OCI-LY1 (cell line): ENCODE measurements at regions not wholly inside any gene's neighbourhood (a gene's known extent, or its start where the extent isn't known, plus 50 kb on each side); places are given as distances from the start of the nearest gene placed in this dataset.

Experiments
- H2AFZ ChIP-seq: fragments of 200-600 bp; sonication (generic), shearing (Covaris generic); 2 replicates; pipeline ENCODE4 v1.6.0; 2014; ENCODE audit warnings: antibody characterized with exemption, mild to moderate bottlenecking, low read length
- H3F3A ChIP-seq: fragments of 200-600 bp; sonication (generic), shearing (Covaris generic); 2 replicates; pipeline ENCODE4 v1.6.0; 2014; ENCODE audit warnings: mild to moderate bottlenecking, antibody characterized with exemption, low read length, moderate library complexity; ENCODE audit not compliant: insufficient read depth
- H3K27ac ChIP-seq: fragments of 200-600 bp; sonication (generic); 2 replicates; pipeline ENCODE4 v1.5.1; 2014; ENCODE audit warnings: low read length, mixed run types, mild to moderate bottlenecking, low read depth; ENCODE audit not compliant: poor library complexity, severe bottlenecking
- H3K27me3 ChIP-seq: fragments of 200-600 bp; sonication (generic); 2 replicates; pipeline ENCODE4 v1.6.0; 2014; ENCODE audit warnings: antibody characterized with exemption, mild to moderate bottlenecking, low read length, moderate library complexity; ENCODE audit not compliant: insufficient read depth
- H3K36me3 ChIP-seq: fragments of 200-600 bp; sonication (generic); 2 replicates; pipeline ENCODE4 v1.6.1; 2014; ENCODE audit warnings: mild to moderate bottlenecking, antibody characterized with exemption, low read length, moderate library complexity, mixed read lengths; ENCODE audit not compliant: insufficient read depth
- H3K4me1 ChIP-seq: fragments of 200-600 bp; sonication (generic); 2 replicates; pipeline ENCODE4 v1.5.1; 2014; ENCODE audit warnings: mild to moderate bottlenecking, low read length, moderate library complexity; ENCODE audit not compliant: insufficient read depth, severe bottlenecking
- H3K4me2 ChIP-seq: fragments of 200-600 bp; sonication (generic), shearing (Covaris generic); 2 replicates; pipeline ENCODE4 v1.6.1; 2014; ENCODE audit warnings: low read length
- H3K4me3 ChIP-seq: fragments of 200-600 bp; sonication (generic); 2 replicates; pipeline ENCODE4 v1.5.1; 2014; ENCODE audit warnings: low read length, low read depth, mild to moderate bottlenecking, mixed read lengths; ENCODE audit not compliant: poor library complexity, severe bottlenecking
- H3K79me2 ChIP-seq: fragments of 200-600 bp; shearing (Covaris generic); 2 replicates; pipeline ENCODE4 v1.6.1; 2016; ENCODE audit warnings: mixed run types, low read length, mixed read lengths; ENCODE audit not compliant: insufficient read depth
- H3K9ac ChIP-seq: fragments of 200-600 bp; sonication (generic), shearing (Covaris generic); 2 replicates; pipeline ENCODE4 v1.6.1; 2014; ENCODE audit warnings: mild to moderate bottlenecking, low read length, mixed read lengths
- H3K9me2 ChIP-seq: fragments of 200-600 bp; sonication (generic), shearing (Covaris generic); 2 replicates; pipeline ENCODE4 v1.6.1; 2014; ENCODE audit warnings: low read depth, mild to moderate bottlenecking, low read length, mixed read lengths
- H3K9me3 ChIP-seq: fragments of 200-600 bp; shearing (Covaris generic); 2 replicates; pipeline ENCODE4 v1.6.1; 2014; ENCODE audit warnings: low read length, mixed read lengths
- H4K20me1 ChIP-seq: fragments of 200-600 bp; sonication (generic), shearing (Covaris generic); 2 replicates; pipeline ENCODE4 v1.6.0; 2016; ENCODE audit warnings: mild to moderate bottlenecking, low read length; ENCODE audit not compliant: insufficient read depth
- CTCF ChIP-seq: fragments of 200-600 bp; sonication (generic), shearing (Covaris generic); IDR thresholded peaks from 2 replicates; pipeline ENCODE4 v1.5.1; 2017; ENCODE audit warnings: mild to moderate bottlenecking, antibody characterized with exemption, low read length, moderate library complexity, mixed read lengths
- EZH2 ChIP-seq: fragments of 200-600 bp; sonication (generic), shearing (Covaris generic); IDR thresholded peaks from 2 replicates; pipeline ENCODE4 v1.8.0; 2017; ENCODE audit warnings: borderline replicate concordance, mixed run types, mild to moderate bottlenecking, antibody characterized with exemption, low read length, moderate library complexity, mixed read lengths

DNA sequence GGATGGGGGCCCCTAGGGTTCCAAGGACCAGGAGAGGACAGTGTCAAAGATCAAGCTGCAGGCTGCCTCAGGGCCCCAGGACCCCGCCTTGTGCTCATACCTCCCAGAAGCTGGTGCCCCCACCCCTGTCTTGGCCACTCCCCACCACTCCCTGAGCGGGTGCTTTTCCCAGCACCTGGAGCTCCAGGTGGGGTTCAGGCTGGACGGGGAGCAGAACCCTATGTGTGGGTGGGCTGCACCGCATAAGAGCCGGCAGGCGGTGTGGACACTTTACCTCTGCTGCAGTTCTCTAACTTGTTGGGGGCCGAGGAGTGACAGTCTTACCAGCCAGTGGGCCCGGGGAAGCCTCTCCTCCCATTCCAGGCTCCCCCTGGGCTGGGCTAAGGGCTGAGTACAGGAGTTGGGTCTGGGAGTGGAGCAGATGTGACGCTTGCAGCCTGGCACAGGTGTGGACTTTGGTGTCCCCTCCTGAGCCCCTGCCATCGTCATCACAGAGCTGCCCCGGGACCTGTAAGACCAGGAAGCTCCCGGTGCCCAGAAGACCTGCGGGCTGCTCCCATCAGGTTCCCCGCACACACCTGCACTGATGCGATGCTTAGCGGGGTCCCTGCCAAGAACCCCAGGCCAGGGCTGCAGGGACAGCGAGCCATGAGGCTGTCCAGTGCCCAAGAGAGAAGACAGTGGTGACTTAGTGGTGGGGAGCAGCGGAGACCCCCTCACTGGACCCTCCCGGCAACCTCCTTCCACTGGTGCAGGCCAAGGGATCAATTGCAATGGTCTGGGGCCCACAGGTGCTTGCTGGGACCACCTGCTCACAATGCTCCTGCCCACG is 674.5 kb downstream of the BRD1 start:
- Histone ChIP-seq H3K4me2 (no peak overlapping the region), H3K79me2 (no peaks in the 10 kb centered on the region), H3K9me2 (no peaks in the 10 kb centered on the region), H3K36me3 (no peaks in the 10 kb centered on the region), H3K9ac (no peak overlapping the region), H3K27ac (no peak overlapping the region), H3K4me3 (no peak overlapping the region), H3K27me3 (no peaks in the 10 kb centered on the region), H3K4me1 (no peaks in the 10 kb centered on the region), H3K9me3 (no peaks in the 10 kb centered on the region), H3F3A (no peaks in the 10 kb centered on the region), H2AFZ (no peak overlapping the region), H4K20me1 (no peaks in the 10 kb centered on the region)
- TF ChIP-seq EZH2, result no peak
- TF ChIP-seq CTCF, result no peak

DNA sequence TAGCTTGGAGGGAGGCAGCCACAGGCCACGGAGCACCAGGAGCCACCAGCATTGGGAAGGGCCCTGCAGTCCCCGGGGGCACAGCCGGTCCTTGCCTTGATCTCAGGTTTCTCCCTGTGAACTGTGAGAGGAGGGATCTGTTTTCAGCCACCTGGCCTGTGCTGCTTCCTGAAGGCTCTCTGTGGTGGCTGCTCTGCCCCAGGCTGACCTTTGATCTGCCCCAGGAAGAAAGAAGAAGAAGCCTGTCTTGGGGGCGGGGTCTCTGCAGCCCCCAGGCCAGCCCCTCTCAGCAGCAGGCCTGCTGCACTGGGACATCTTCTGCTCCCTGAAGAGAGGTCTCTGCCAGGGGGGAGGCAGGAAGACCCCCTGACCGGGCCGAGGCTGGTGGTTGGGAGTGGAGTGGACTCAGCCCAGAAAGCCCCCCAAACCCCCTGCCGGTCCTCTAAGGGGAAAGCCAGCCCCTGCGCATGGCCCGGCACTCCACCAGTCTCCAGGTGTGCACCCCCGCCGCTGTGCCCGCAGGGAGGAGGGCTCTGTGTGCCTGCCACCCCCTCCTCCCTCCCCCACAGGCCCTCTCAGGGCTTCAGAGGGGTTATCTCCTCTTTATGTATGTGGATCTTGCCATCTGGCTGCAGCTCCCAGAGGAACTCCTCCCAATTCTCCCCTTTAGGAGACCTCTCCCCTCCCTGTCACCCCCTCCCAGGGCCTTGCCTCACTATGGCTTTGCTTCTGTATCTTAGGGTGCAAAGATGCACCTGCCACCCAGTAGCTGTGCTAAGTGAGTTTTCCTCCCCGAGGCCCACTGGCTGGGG is 675.3 kb downstream of the BRD1 start:
- H3K4me1 ChIP-seq, result no peaks in the 10 kb centered on the region
- no peaks in the 10 kb centered on the region for H4K20me1 ChIP-seq
- no peaks in the 10 kb centered on the region for H3K36me3 ChIP-seq
- no peak overlapping the region for H3K4me3 ChIP-seq
- H2AFZ ChIP-seq, result no peak overlapping the region
- no peak overlapping the region for H3K9ac ChIP-seq
- H3K27ac ChIP-seq, result no peak overlapping the region
- no peaks in the 10 kb centered on the region for H3F3A ChIP-seq
- no peak for TF ChIP-seq EZH2
- TF ChIP-seq CTCF, result no peak
- H3K9me3 ChIP-seq, result no peaks in the 10 kb centered on the region
- H3K4me2 ChIP-seq, result no peak overlapping the region
- no peaks in the 10 kb centered on the region for H3K79me2 ChIP-seq
- H3K27me3 ChIP-seq, result no peaks in the 10 kb centered on the region
- H3K9me2 ChIP-seq, result no peaks in the 10 kb centered on the region

DNA sequence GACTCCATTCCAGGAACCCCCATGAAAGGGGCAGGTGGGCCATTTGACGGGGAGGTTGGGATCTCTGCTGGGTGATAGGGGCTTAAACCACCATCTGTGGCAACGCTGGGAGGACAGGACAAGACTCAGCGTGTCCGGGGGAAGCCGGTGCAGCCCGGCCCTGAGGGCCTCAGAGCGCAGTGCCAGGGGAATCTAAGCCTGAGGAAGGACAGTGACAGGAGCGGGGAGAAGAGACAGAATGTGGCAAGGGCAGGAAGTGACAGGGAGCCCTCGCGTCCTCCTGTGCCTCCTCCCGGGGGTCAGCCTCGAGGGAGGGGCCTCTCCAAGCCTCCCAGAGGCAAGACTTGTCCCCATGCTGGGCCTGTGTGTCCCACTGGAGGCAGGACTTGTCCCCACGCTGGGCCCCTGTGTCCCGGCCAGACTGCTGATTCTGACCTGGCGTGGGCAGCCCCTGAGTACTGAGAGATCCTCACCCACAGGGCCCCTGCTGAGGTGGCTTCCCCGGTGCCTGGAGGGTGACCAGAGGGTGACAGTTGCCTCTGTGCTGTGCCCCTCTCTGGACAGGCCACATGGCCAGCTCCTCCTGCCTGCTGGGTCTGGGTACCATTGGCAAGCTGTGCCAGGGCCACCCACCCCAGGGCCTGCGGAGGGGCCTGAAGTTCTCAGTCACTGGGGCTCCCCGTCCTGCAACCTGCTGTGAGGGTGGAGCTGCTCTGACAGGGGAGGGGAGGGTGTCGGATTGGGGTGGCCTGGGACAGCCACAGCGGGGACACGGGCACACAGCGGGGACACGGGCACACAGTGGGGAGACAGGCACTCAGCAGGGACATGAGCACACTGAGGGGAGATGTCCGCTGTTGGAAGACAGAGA is 676.2 kb downstream of the BRD1 start:
- Histone ChIP-seq H2AFZ (no peak overlapping the region), H3K4me3 (no peak overlapping the region), H3K36me3 (no peaks in the 10 kb centered on the region), H3K27ac (no peak overlapping the region), H4K20me1 (no peaks in the 10 kb centered on the region), H3K9me3 (no peaks in the 10 kb centered on the region), H3K79me2 (no peaks in the 10 kb centered on the region), H3K9ac (no peak overlapping the region), H3K4me2 (no peak overlapping the region), H3K27me3 (no peaks in the 10 kb centered on the region), H3K4me1 (no peaks in the 10 kb centered on the region), H3K9me2 (no peaks in the 10 kb centered on the region), H3F3A (no peaks in the 10 kb centered on the region)
- TF ChIP-seq EZH2, result no peak
- TF ChIP-seq CTCF, result no peak
